ENCODE measurements at regions not wholly inside any gene's neighbourhood (a gene's known extent, or its start where the extent isn't known, plus 50 kb on each side); places are given as distances from the start of the nearest gene placed in this dataset.

GRCh38 chr12:72777806-72778205 is 505.6 kb downstream of the TRHDE start:
- TF ChIP-seq, protein P1, sequence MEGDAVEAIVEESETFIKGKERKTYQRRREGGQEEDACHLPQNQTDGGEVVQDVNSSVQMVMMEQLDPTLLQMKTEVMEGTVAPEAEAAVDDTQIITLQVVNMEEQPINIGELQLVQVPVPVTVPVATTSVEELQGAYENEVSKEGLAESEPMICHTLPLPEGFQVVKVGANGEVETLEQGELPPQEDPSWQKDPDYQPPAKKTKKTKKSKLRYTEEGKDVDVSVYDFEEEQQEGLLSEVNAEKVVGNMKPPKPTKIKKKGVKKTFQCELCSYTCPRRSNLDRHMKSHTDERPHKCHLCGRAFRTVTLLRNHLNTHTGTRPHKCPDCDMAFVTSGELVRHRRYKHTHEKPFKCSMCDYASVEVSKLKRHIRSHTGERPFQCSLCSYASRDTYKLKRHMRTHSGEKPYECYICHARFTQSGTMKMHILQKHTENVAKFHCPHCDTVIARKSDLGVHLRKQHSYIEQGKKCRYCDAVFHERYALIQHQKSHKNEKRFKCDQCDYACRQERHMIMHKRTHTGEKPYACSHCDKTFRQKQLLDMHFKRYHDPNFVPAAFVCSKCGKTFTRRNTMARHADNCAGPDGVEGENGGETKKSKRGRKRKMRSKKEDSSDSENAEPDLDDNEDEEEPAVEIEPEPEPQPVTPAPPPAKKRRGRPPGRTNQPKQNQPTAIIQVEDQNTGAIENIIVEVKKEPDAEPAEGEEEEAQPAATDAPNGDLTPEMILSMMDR (conservative IDR thresholded peaks at IDR 0.05) = no peak
- TF ChIP-seq EZH2 (IDR thresholded peaks at IDR 0.05; ENCODE audit: low read depth) = no peak
